ENCODE measurements at regions not wholly inside any gene's neighbourhood (a gene's known extent, or its start where the extent isn't known, plus 50 kb on each side); places are given as distances from the start of the nearest gene placed in this dataset.

GRCh38 chr6:22221630-22222029 lies 75.2 kb downstream of the PRL start:
- no peak for TF ChIP-seq CTCF (IDR thresholded peaks at IDR 0.05; ENCODE audit: insufficient read depth, low read depth, low read length)
- no peak for TF ChIP-seq EZH2 (IDR thresholded peaks at IDR 0.05; ENCODE audit: insufficient read depth, low read length)
